Thoracic aorta (tissue), 2 donors: ENCODE measurements at regions not wholly inside any gene's neighbourhood (a gene's known extent, or its start where the extent isn't known, plus 50 kb on each side); places are given as distances from the start of the nearest gene placed in this dataset.

ENCODE experiments used
- ATAC-seq: fragments of 150-250 bp; one replicate; pipeline ENCODE4 v1.8.0; 2017; ENCODE audit warnings: low read depth; ENCODE audit not compliant: insufficient number of reproducible peaks, low FRiP score
- DNase-seq: peaks from one replicate; pipeline ENCODE4 v3.0.0-alpha.2; 2020; ENCODE audit warnings: low spot score
- H3K27ac ChIP-seq, 2 donors: fragments of 200-600 bp; sonication (generic); 1 replicate in 1 of 2; 2 replicates in 1 of 2; pipeline ENCODE4 v1.5.1; 2016; ENCODE audit warnings: mild to moderate bottlenecking in 2 of 2, moderate library complexity in 2 of 2
- H3K27me3 ChIP-seq: fragments of 200-600 bp; sonication (generic); replicated peaks from 2 replicates; pipeline ENCODE4 v1.6.0; 2016; ENCODE audit warnings: mild to moderate bottlenecking; ENCODE audit not compliant: insufficient read depth
- H3K36me3 ChIP-seq: fragments of 200-600 bp; sonication (generic); one replicate; pipeline ENCODE4 v1.5.1; 2016
- H3K4me1 ChIP-seq, 2 donors: fragments of 200-600 bp; sonication (generic); 1 replicate in 1 of 2; 2 replicates in 1 of 2; pipeline versions ENCODE4 v1.5.1 to v1.6.0; 2016; ENCODE audit warnings: low read depth in 2 of 2, mild to moderate bottlenecking in 1 of 2; ENCODE audit not compliant: control insufficient read depth in 1 of 2
- H3K4me3 ChIP-seq: fragments of 200-600 bp; sonication (generic); 2 replicates; pipeline ENCODE4 v1.5.1; 2016; ENCODE audit warnings: mild to moderate bottlenecking
- H3K9me3 ChIP-seq: fragments of 200-600 bp; sonication (generic); 2 replicates; pipeline ENCODE4 v1.5.1; 2016
- CTCF ChIP-seq: fragments of 200-600 bp; sonication (generic); IDR thresholded peaks from one replicate; pipeline ENCODE4 v1.5.1; 2019; ENCODE audit warnings: antibody characterized with exemption

GRCh38 chr9:79041266-79041665 is 530.5 kb upstream of the TLE4 start:
- ATAC-seq (no peak), DNase-seq (no peak)
- H3K9me3 ChIP-seq: no peaks in the 10 kb centered on the region
- no peak overlapping the region for H3K27ac ChIP-seq
- no peaks in the 10 kb centered on the region for H3K4me1 ChIP-seq
- H3K27me3 ChIP-seq: no peaks in the 10 kb centered on the region
- H3K36me3 ChIP-seq: no peaks in the 10 kb centered on the region
- no peak overlapping the region for H3K4me3 ChIP-seq
- no peak for TF ChIP-seq CTCF

GRCh38 chr9:79043916-79044315 is 527.8 kb upstream of the TLE4 start:
- no peaks in the 10 kb centered on the region for H3K9me3 ChIP-seq
- DNase-seq: no peak
- H3K27me3 ChIP-seq: no peaks in the 10 kb centered on the region
- H3K4me3 ChIP-seq: no peak overlapping the region
- TF ChIP-seq CTCF: no peak
- no peak for ATAC-seq
- H3K4me1 ChIP-seq: no peaks in the 10 kb centered on the region
- H3K27ac ChIP-seq: no peak overlapping the region
- H3K36me3 ChIP-seq: no peaks in the 10 kb centered on the region

- DNase-seq (no peak), ATAC-seq (no peak)
- Histone ChIP-seq H3K4me3 (no peak overlapping the region), H3K36me3 (no peaks in the 10 kb centered on the region), H3K27me3 (no peaks in the 10 kb centered on the region), H3K4me1 (no peaks in the 10 kb centered on the region), H3K27ac (no peak overlapping the region), H3K9me3 (no peaks in the 10 kb centered on the region)
- TF ChIP-seq CTCF: no peak
Observed at GRCh38 chr9:79046401-79046800, 525.4 kb upstream of the TLE4 start.

GRCh38 chr9:79049371-79049770 is 522.4 kb upstream of the TLE4 start:
- Histone ChIP-seq H3K4me3 (no peak overlapping the region), H3K27me3 (no peaks in the 10 kb centered on the region), H3K36me3 (no peaks in the 10 kb centered on the region), H3K27ac (no peak overlapping the region), H3K4me1 (no peaks in the 10 kb centered on the region), H3K9me3 (no peaks in the 10 kb centered on the region)
- ATAC-seq: no peak
- no peak for DNase-seq
- TF ChIP-seq CTCF: no peak

- Histone ChIP-seq H3K9me3 (no peaks in the 10 kb centered on the region), H3K27ac (no peak overlapping the region), H3K36me3 (no peaks in the 10 kb centered on the region), H3K27me3 (no peaks in the 10 kb centered on the region), H3K4me1 (no peaks in the 10 kb centered on the region), H3K4me3 (no peak overlapping the region)
- ATAC-seq (no peak), DNase-seq (no peak)
- TF ChIP-seq CTCF: no peak
Observed at GRCh38 chr9:79053598-79053997, 518.2 kb upstream of the TLE4 start.
